G401.6 (cell line): ENCODE measurements at regions not wholly inside any gene's neighbourhood (a gene's known extent, or its start where the extent isn't known, plus 50 kb on each side); places are given as distances from the start of the nearest gene placed in this dataset.
"Not testable (repeated sequence)": the region's sequence is repeated elsewhere in the genome, so short reads cannot be mapped to it uniquely, and the experiment has no call there.

Source experiments
- FAIRE-seq: peaks from 2 replicates; lab custom pipeline; 2012; peaks lifted over from hg19 to GRCh38; lab: Jason Lieb, UNC

DNA sequence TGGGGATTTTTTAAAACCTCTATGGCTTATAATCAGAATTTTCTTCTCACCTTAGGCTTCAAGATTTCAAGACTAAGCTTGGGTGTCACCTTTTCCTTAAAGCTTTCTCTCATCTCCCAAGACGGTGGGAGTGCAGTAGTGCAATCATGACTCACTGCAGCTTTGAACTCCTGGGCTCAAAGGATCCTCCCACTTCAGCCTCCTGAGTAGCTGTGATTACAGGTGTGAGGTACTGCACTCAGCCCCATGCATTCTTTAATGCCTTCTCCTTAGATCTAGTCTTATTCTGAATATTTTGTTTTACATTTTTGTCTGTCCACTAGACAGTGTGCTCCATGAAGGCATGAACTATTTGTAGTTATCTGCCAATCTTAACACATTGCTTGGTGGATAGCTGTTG lies 55.7 kb upstream of the FAT3 start:
- no peak for FAIRE-seq

DNA sequence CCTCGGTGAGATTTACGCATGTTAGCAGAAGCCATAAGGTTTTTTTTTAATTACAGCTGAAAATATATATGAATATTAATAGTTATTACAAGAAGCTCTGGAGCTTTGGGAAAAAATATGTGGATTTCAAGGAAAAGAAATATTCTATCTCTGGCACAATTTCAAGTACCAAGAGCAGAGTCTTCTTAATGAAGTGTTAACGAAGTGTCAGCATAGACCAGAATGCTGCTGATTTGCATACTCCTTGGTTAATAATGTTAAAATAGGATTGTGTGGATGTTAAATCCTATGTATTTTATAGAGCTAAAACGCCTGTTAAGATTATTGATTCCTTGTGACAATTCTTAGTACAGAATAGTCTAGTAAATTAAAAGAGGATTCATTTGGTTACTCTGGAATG lies 57.0 kb upstream of the FAT3 start:
- FAIRE-seq: no peak

DNA sequence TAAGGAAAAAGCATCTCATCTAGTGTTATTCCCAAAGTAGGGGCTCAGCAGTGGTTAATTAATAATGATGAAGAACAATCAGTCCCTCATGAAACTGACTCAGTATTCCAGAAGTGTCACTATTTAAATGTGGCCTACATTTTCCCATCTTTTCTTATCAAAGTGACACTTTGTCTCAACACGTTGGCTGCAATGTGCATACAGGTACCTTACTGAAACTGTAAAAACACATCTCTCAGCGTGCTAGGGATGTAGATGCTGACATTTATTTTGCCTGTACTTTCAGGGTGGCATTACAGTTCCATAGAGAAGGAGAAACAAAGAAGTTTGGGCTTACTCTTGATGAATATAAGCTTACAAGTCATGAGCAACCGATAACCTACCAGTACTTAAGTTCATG lies 58.3 kb upstream of the FAT3 start:
- FAIRE-seq: no peak

DNA sequence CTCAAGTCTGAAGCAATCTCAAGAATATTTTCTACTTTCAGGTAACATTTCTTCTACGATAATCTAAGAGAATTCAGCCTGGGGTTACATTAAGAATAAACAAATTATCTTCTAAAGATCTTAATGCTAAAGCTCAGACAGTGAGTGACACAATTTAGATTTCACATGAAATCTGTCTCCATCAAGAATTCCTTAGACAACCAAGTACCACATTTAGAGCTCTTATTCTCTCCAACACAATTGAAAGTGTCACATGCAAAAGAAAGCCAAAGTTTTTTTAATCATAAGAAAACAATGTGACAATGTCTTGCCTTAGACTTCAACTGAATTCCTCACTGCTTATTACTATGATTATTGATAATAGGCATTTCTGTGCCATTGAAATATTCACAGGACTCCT lies 60.7 kb upstream of the FAT3 start:
- FAIRE-seq: no peak

DNA sequence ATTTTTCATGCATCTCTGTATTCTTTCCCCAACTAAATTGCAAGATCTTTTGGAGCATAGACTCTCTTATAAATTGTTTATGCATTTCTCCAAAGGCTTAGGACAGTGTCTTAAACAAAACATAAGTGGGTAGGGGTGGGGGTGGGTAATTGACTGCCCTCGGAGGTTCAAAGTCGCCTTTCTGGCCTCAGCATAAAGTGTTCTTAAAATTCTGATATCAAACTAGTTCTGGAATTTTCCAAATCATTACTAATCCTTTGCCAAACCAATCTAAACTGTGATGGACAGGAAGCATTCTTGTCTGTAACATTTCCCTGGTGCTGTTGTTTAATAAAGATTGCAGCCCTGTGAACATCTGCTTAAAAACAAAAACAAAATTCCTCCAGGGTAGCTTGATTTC lies 61.8 kb upstream of the FAT3 start:
- FAIRE-seq: no peak

DNA sequence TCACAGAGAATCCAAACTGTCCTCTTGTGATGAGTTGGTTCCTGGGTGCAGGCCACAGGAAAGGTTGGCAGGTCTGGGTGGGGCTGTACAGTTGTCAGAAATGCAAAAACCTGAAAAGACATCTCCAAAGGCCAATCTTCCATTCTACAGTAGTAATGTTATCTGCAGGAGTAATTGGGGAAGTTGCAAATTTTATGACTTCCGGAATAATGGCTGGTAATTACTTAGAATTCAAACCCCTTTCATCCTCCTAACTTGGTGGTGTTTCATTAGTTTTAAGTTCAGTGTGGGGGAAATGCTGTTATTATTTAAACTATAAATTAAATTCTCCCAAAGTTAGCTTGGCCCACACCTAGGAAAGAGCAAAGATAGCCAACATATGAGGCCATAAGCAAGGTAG lies 64.7 kb upstream of the FAT3 start:
- no peak for FAIRE-seq

DNA sequence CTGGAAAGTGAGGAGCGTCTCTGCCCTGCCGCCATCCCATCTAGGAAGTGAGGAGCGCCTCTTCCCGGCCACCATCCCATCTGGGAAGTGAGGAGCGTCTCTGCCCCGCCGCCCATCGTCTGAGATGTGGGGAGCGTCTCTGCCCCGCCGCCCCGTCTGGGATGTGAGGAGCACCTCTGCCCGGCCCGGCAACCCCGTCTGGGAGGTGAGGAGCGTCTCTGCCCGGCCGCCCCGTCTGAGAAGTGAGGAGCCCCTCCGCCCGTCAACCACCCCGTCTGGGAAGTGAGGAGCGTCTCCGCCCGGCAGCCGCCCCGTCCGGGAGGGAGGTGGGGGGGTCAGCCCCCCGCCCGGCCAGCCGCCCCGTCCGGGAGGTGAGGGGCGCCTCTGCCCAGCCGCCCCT lies 67.2 kb upstream of the FAT3 start:
- FAIRE-seq: not testable (repeated sequence)

DNA sequence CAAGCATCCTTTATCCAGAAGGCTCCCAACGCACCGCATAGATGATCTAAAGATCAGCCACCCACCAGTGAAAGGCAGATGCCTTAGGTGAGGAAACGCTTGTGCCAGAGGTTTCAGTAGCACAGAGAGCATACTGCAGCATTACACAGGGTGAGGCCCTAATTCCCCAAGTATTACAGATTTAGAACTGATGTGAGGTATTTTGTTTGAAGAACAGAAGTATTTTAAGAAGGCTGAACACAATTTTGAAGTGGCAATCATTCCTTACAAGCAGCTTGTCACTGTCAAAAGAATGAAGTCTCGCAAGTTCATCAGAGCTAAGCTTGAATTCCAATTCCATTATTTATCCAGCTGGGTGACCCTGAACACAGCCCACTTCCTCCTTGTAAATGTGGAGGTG lies 70.0 kb upstream of the FAT3 start:
- FAIRE-seq: no peak

DNA sequence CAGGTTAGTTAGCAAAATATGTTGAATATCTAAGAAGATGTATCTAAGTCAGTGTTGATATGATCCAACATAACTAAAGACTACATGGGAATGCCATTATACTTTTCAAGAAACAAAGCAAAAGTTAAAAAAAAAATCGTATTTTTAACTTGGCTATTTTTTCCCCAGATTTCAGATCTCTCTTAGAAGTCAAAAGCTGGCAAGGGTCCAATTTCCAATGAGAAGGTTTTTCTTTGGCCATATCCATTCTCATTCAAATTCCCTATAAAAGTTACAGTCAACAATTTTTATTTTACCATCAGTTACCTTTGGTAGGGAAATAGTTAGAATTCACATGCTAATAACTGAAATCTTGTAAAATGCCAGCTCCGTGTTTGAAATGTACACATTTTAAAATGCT lies 70.5 kb upstream of the FAT3 start:
- no peak for FAIRE-seq

DNA sequence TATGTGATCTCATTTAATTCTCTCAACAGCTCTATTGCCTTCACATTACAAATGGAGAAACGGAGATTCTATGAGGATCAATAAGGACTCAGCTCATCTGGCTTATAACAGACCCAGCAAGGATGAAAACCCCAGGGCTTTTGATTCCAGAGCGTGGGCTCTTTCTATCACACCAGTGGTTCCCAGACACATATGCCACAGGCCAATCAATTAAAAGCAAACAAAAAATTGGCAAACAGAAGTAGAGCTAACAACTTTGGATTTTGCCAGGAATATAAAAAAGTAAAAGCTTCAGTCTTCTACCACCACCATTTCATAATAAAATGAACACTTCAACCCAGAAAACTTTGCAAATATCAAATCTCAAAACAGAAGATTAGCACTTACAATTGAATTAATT lies 71.1 kb upstream of the FAT3 start:
- FAIRE-seq: no peak

DNA sequence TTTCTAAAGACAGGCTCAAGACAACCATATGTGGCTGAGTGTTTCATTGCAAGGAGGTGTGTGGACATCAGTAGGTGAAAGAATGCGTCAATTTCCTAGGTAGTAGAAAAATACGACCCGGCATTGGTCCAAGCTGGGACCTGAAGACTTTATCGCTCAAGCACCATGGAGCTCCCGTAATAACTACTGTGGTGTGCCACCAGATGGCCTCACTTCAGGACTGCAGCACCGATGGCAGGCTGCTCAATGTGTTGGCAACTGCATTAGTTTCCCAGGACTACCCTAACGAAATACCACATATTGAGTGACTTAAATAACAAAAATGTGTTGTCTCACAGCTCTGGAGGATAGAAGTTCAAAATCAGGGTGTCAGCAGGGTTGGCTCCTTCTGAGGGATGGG lies 72.4 kb upstream of the FAT3 start:
- FAIRE-seq: no peak

DNA sequence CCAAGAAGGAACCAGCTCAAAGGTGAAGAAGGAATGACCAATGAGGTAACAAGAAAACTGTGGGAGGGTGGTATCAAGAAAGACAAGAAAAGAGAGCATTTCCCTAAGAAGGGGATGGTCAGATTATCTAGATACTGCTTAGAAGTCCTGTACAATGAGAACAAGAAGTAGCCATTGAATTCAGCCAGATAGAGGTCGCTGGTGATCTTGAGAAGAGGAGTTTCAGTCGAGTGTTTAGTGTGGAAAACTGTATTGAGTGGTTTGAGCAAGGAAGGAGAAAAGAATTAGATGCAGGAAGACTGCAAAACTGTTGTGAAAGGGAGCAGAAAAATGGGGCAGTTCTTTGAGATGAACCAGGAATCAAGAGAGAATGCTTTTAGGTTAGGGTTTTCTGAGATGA lies 74.6 kb upstream of the FAT3 start:
- no peak for FAIRE-seq

DNA sequence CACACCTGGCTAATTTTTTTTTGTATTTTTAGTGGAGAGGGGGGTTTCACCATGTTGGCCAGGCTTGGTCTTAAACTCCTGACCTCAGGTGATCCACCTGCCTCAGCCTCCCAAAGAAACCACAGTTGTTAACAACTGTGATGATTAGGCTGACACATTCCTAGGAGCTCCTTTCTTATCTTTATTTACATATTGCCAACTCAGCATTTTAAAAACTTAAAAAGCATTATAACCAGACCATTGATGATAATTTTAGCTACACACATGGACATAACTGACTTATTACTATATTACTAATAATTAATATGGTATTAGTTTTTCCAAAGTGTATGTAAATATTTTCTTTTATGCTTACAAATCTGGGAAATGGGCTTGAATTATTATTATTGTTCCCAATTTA lies 82.9 kb upstream of the FAT3 start:
- FAIRE-seq: no peak

DNA sequence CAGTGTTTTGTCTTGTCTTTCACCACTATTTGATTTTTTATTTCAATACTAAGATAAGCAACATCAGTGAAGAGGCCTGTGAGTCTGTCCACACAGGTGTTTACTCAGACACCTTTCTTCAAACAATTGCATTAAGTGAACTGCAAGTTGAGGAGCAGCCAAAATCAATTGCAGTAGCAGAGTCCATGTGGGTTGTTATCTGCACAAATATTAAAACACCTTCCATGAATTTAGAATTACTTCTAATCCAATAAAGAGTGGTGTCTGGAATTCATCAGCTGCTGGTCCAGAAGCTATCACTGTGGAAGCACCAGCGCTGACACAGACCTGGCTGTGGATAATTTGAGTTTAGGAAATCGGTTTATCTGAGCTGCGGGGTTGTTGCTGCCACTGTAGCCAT lies 83.5 kb upstream of the FAT3 start:
- FAIRE-seq: no peak

DNA sequence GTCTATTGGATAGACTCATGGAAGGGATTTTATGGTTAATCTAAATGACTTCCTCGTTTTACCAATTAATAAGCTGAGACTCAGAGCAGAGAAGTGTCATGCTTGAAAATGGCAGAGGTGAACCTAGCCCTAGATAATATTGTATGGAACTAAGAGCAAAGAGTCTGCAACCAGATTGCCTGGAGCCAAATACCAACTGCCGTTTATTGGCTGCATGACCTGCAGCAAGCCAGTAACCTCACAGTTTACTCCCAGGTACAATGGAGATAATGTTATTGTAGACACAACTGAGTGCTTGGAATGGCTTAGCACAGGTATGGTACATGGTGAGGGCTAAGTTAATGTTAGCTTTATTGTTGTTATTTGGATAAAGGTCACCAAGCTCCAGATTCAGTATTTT lies 84.6 kb upstream of the FAT3 start:
- no peak for FAIRE-seq

DNA sequence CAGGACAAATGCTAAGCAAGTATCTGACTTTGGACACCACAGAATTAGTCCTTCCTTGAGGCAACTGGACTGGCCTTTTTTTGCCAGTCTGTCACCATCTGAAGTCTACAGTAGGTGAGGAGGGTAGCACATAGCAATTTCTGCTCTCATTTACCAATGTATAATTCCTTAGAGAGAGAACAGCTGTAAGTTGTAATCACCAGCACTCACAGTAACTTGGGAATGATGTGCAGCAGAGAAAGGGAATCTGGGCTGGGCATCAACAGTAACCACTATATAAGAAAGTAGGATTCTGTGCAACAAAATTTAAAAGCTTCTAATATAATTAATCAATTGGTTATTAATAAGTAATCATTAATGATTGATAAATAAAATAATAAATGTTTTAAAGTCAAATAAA lies 86.3 kb upstream of the FAT3 start:
- no peak for FAIRE-seq

DNA sequence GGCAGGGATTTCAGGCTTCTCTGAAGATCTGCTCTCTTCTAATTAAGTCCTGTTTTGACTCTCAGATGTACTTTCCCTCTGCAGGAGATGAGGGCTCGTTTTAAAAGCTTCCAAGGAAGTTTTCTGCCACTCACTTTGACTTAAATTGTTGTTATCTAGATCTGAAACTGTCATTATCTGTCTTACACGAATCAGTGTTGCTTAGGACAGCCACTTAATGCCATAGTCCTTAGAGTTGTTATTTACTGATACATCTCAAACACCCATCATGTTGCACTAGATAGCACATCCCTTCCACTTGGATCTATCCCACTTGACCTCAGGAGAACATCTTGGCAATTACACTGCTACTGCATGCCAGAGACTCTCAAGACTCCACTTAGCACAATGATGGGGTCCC lies 86.9 kb upstream of the FAT3 start:
- FAIRE-seq: no peak

DNA sequence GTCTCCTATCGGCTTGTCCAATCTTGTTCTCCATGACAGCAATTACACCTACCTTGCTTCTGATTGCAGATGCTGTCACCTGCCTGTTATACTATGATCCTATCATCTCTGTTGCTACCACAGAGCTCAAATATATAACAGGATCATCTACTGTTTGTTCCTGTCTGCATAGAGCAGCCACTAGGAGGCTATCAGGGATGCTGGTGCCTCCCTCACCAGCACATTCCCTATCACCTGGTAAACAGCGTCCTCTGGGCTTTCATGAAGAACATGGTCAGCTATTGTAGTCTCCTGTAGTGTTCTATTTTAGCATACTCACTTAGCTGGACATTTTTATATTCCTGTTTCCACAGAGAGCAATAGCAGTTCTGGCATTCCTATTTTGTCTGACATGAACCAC lies 87.8 kb upstream of the FAT3 start:
- FAIRE-seq: no peak

DNA sequence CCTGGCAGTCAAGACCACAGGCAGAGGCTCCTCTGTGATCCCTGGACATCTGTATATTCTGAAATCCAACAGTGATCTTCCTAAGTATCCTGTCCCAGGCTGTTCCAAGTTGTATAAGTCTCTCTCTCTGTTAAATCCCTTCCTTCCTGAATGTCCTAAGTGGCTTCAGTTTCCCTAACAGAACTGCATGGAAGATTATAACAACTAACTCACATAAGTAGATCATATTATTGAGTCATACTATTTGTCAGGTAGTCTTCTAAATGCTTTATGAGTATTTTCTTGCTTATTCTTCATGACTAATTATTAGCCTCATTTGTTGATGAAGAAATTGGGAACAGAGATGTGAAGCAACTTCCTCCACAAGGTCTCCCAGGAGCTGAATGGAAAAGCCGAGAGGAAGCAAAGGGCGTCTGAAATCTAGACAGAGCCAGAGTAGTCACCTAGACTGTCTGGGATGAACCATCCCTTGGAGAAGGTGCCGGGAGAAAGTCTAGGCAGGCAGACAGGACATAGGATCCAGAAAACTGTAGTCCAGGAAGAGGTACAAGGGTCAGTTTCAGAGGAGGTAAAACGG lies 93.2 kb upstream of the FAT3 start:
- no peak for FAIRE-seq

DNA sequence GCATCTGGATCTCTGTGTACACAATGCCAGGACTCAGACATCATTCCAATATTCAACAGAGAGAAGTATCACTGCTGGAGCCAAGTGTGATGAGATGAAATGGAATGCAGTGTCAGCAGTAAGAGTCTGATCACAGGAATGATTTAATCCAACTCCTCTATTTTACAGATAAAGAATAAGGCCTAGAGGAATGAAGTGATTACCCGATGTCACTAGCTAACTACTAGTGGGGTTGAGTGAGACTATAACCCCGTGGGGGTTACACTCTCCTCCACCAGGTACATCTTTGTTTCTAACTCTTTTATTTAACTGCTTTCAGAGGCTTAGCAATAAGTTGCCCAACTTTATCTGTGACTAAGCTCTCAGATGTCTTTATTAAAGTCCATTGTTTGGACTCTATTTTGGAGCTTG lies 94.2 kb upstream of the FAT3 start:
- no peak for FAIRE-seq

DNA sequence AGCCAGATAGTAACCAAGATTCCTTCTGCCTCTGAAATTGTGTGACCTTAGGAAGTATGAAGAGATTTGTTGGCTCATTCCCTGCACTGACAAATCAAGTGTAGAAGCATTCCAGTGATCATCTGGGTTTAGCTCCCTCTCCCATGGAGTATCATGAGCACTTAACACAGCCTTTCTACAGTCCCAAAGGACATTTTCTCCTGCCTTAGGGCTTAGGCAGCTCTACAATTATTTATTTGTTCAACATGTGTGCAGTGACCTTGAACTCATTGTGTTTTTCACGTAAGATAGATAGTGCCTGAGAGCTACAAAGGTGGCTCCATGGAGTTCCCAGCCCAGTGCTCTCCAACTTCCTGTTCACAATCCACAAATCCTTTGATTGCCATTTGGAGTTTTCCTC lies 94.8 kb upstream of the FAT3 start:
- FAIRE-seq: no peak

DNA sequence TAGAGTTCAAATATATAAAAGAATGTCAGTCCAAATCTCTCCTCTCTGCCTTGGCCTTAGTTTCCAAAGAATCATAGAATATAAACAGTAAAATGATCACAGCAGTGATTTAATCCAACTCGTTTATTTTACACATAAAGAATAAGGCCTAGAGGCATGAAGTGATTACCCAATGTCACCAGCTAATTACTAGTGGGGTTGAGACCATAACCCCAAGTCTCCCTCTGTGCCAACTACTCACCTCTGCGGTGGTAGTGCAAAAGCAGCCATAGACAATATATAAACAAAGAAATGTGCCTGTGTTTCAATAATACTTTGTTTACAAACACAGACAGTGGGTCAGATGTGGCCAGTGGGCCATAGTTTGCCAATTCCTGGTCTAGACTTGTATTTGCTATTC lies 96.6 kb upstream of the FAT3 start:
- FAIRE-seq: no peak

DNA sequence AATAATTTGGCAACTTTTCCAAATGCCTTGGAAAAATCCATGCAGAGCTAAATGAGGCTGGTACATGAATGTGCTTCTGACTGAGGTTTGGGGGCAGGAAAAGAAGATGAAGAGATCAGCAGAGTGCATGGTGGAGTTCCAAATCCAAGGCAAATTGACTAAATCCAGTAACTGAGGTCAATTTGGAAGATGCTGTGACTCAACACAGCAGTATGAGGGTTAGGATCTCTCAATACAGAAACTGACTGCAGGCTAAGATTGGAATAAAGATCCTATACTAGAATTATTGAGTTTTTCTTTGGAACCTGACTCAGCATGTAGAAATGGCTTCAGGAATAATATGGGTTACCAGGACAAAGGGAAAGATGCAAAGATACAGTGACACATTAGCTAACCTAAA lies 99.3 kb upstream of the FAT3 start:
- no peak for FAIRE-seq

DNA sequence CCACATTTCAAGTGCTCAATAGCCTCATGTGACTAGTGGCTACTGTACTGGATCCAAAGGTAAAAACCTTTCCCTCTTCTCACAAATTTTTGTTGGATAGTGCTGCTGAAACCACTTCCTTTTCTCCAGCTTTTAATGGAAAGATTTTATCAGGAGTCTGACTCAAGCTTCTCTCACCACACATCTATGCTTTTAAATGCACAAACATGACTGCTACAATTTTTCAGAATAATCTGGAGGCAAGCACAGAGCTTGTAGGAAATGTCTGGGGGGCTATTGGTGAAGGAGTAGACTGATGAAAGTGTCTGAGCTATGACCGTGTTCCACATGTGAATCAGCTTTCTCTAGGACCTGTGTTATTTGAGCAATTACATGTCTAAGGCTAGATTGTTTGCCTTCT lies 101.1 kb upstream of the FAT3 start:
- no peak for FAIRE-seq

DNA sequence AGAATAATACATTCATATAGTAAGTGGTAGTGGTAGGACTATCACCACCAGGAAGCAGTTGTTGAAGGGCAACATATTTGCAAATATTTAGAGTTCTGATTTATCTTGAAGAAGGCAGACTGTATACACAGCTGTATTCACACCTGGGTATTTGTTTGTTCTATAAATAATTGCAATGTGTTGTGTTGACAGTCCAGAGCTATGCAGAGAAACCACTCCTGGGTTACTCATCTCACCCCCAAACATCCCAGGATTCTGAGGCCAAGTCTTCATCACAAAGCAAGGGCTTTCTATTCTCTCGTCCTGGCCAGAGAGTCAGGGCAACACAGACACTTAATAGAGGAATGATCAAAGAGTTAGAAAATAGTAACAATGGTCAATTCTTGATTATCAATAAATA lies 102.1 kb upstream of the FAT3 start:
- FAIRE-seq: no peak

DNA sequence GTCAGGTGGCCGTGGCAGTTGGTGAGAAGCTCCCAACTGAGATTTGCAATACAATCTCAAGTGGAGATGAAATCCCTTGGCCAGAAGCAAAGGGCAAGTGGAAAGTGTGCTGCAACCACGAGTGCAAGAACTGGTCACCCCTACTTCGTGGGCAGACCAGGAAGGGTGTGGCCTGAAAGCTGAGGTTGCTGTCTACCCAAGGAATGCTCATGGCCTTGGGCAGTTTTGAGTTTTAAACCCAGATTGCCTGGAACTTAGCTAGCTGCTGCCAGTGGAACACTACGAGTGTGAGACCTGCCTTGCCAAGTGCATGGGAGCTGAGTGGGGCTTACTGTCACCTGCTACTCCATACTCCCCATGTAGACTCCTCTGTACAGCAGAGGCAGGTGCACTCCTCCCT lies 113.3 kb upstream of the FAT3 start:
- no peak for FAIRE-seq
